ENCODE measurements at regions not wholly inside any gene's neighbourhood (a gene's known extent, or its start where the extent isn't known, plus 50 kb on each side); places are given as distances from the start of the nearest gene placed in this dataset.

GRCh38 chr12:115828168-115828567, 449.3 kb downstream of the MED13L start:
- TF ChIP-seq YY1 (IDR thresholded peaks at IDR 0.05; ENCODE audit: insufficient read depth, insufficient read length) (no peak), ZNF274 (IDR thresholded peaks at IDR 0.05; ENCODE audit: low read depth, low read length) (no peak)

Data from NT2/D1 (cell line).